Sigmoid colon (tissue), 4 donors: ENCODE measurements at regions not wholly inside any gene's neighbourhood (a gene's known extent, or its start where the extent isn't known, plus 50 kb on each side); places are given as distances from the start of the nearest gene placed in this dataset.

Source experiments
- CTCF ChIP-seq, 4 experiments: fragments of 450-650 bp in 3 of 4; fragments of 200-600 bp in 1 of 4; IDR thresholded peaks; one replicate each; pipeline ENCODE4 v1.5.1; 2016 to 2019; ENCODE audit warnings: antibody characterized with exemption in 4 of 4, mild to moderate bottlenecking in 3 of 4, moderate library complexity in 2 of 4
- EP300 ChIP-seq, 4 donors: sonication (generic); formaldehyde crosslinking; IDR thresholded peaks; one replicate each; pipeline ENCODE4 v1.6.1; 2017; ENCODE audit warnings: antibody characterized with exemption in 4 of 4
- POLR2A ChIP-seq, 2 donors: fragments of 450-650 bp; IDR thresholded peaks; one replicate each; pipeline ENCODE4 v1.6.1; 2016; ENCODE audit warnings: antibody characterized with exemption in 2 of 2, mild to moderate bottlenecking in 2 of 2, moderate library complexity in 2 of 2

GRCh38 chr15:97892167-97892938 lies 68.2 kb upstream of the ARRDC4 start:
- no peak for TF ChIP-seq CTCF (IDR thresholded peaks at IDR 0.05)
- no peak for TF ChIP-seq POLR2A (IDR thresholded peaks at IDR 0.05)
- TF ChIP-seq EP300 (IDR thresholded peaks at IDR 0.05), result no peak
